NB4 (cell line): ENCODE measurements at regions not wholly inside any gene's neighbourhood (a gene's known extent, or its start where the extent isn't known, plus 50 kb on each side); places are given as distances from the start of the nearest gene placed in this dataset.
A peak's percentile ranks its signal among the peaks of the same experiment; 100 is the strongest.

Source experiments
- DNase-seq: peaks from one replicate; pipeline ENCODE4 v3.0.0; 2010; ENCODE audit warnings: low read depth
- H3K4me3 ChIP-seq: one replicate; pipeline ENCODE4 v1.5.1; 2011; ENCODE audit warnings: mild to moderate bottlenecking, low read depth, low read length, moderate library complexity
- MYC ChIP-seq: IDR thresholded peaks from 2 replicates; pipeline ENCODE4 v1.6.1; 2011; ENCODE audit warnings: low read depth, low read length
- POLR2A ChIP-seq: IDR thresholded peaks from 2 replicates; pipeline ENCODE4 v1.6.1; 2011; ENCODE audit warnings: mild to moderate bottlenecking; ENCODE audit not compliant: insufficient read length; ENCODE audit errors: extremely low read depth
- TF ChIP-seq, protein P1 (sequence below): IDR thresholded peaks from one replicate; pipeline ENCODE4 v1.5.1; 2012; ENCODE audit warnings: low read depth, low read length
- TF ChIP-seq, protein P2 (sequence below): IDR thresholded peaks from 2 replicates; pipeline ENCODE4 v1.6.1; 2011; ENCODE audit warnings: low read depth, low read length

- DNase-seq = no peak
- no peak overlapping the region for H3K4me3 ChIP-seq
- TF ChIP-seq POLR2A (no peak), MYC (no peak)
- TF ChIP-seq, protein P1, sequence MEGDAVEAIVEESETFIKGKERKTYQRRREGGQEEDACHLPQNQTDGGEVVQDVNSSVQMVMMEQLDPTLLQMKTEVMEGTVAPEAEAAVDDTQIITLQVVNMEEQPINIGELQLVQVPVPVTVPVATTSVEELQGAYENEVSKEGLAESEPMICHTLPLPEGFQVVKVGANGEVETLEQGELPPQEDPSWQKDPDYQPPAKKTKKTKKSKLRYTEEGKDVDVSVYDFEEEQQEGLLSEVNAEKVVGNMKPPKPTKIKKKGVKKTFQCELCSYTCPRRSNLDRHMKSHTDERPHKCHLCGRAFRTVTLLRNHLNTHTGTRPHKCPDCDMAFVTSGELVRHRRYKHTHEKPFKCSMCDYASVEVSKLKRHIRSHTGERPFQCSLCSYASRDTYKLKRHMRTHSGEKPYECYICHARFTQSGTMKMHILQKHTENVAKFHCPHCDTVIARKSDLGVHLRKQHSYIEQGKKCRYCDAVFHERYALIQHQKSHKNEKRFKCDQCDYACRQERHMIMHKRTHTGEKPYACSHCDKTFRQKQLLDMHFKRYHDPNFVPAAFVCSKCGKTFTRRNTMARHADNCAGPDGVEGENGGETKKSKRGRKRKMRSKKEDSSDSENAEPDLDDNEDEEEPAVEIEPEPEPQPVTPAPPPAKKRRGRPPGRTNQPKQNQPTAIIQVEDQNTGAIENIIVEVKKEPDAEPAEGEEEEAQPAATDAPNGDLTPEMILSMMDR = no peak
- TF ChIP-seq, protein P2, sequence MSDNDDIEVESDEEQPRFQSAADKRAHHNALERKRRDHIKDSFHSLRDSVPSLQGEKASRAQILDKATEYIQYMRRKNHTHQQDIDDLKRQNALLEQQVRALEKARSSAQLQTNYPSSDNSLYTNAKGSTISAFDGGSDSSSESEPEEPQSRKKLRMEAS = no peak
Measured at GRCh38 chr11:26264266-26264665, 67.7 kb upstream of the ANO3 start.

- DNase-seq = no peak
- no peak overlapping the region for H3K4me3 ChIP-seq
- no peak for TF ChIP-seq MYC
- TF ChIP-seq, protein P2 = no peak
- no peak for TF ChIP-seq POLR2A
- TF ChIP-seq, protein P1 = no peak
Measured at GRCh38 chr11:26268980-26269660, 62.8 kb upstream of the ANO3 start.

DNA sequence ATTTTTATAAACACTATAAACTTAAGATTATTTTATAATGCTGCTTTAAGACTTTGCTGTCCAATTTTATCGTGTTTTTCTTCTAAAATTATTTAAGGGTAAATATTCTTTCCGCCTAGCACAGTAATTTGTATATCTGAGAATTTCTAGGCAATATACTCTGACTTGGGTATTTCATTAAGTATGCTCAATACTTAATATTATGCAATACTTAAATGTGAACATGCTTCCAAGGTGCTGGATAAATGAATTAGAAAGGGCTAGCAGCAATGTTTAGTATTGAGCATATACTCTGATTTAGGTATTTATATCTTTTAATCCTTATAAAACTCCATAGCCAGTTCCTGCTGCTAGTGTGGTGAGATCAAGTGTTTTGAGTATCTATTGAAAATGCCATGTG, 60.3 kb upstream of the ANO3 start:
- TF ChIP-seq MYC = no peak
- TF ChIP-seq, protein P2 = no peak
- no peak for TF ChIP-seq POLR2A
- TF ChIP-seq, protein P1 = no peak
- DNase-seq = no peak
- H3K4me3 ChIP-seq = no peak overlapping the region

DNA sequence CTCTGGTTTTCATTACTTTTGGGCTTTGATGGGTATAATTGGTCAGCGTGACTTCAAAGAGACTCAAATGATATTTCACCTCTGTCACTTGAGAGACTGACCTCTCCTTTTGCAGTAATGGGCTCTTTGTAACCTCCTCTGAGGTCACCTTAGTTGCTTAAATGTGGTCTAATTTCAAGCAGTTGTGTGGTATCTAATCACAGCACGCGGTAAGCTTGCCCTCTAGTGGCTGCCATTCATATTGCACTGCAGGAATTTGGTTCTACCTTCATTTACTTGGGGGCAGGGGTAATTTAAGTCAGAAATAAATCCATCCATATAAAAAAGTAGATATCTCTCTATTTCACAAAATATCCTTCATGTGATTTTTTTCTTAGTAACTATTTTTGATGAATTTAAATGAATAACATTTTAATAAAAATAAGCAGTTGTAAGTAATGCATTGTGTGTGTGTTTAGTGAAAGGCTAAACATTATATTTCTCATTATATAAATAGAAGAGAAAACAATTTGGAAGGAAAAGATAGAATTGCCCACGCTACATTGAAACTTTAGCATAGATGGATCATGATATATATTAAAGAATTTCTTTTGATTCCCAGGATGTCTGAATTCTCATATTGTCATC, 55.0 kb upstream of the ANO3 start:
- peak; percentile 60 for DNase-seq
- TF ChIP-seq, protein P2 = peak; percentile 13; the same call in 1 of the 2 replicates
- TF ChIP-seq POLR2A = no peak
- no peak for TF ChIP-seq MYC
- TF ChIP-seq, protein P1 = peak; percentile 87
- no peak overlapping the region for H3K4me3 ChIP-seq

GRCh38 chr11:26278354-26278753, 53.6 kb upstream of the ANO3 start:
- no peak overlapping the region for H3K4me3 ChIP-seq
- no peak for DNase-seq
- TF ChIP-seq, protein P2 = no peak
- TF ChIP-seq MYC (no peak), POLR2A (no peak)
- TF ChIP-seq, protein P1 = no peak
